Omental fat pad (tissue), 3 donors: ENCODE measurements at regions not wholly inside any gene's neighbourhood (a gene's known extent, or its start where the extent isn't known, plus 50 kb on each side); places are given as distances from the start of the nearest gene placed in this dataset.

Experiments used
- ATAC-seq: fragments of 150-250 bp; one replicate; pipeline ENCODE4 v1.9.1; 2016; ENCODE audit warnings: mild to moderate bottlenecking, moderate library complexity; ENCODE audit not compliant: low FRiP score
- DNase-seq: peaks from one replicate; pipeline ENCODE4 v3.0.0-alpha.2; 2019; ENCODE audit warnings: low spot score
- CTCF ChIP-seq, 3 donors: fragments of 450-650 bp; IDR thresholded peaks; one replicate each; pipeline ENCODE4 v1.5.1; 2016 to 2017; ENCODE audit warnings: antibody characterized with exemption in 3 of 3, mild to moderate bottlenecking in 3 of 3, moderate library complexity in 2 of 3

- no peak for TF ChIP-seq CTCF (IDR thresholded peaks at IDR 0.05)
- ATAC-seq (no peak), DNase-seq (no peak)
Measured at GRCh38 chr5:166329149-166329800, 1962.2 kb upstream of the WWC1 start.

DNA sequence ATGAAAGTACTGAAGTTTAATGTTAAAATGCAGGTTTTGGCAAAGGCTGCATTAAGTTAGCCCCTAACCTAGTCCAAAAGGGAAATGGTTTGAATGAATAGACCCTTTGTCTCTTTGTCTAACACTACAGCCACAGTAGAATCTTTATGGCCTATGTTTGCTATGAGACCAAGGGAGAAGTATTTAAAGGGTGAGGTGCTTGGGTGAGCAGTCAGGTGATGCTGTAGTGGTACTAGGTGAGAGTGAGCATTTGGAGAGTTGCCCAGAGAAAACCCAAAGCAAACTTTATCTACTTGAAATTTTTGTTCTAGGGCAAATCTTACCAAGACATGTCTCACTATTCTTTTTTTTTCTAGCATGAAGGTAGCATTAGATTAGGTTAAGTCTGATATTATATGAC lies 1961.4 kb upstream of the WWC1 start:
- DNase-seq (no peak), ATAC-seq (no peak)

GRCh38 chr5:166331521-166331920 lies 1959.9 kb upstream of the WWC1 start:
- DNase-seq: no peak
- no peak for ATAC-seq
- no peak for TF ChIP-seq CTCF (IDR thresholded peaks at IDR 0.05)

More for the DNA sequence above, 1961.4 kb upstream of the WWC1 start:
- no peak for TF ChIP-seq CTCF (IDR thresholded peaks at IDR 0.05)

DNA sequence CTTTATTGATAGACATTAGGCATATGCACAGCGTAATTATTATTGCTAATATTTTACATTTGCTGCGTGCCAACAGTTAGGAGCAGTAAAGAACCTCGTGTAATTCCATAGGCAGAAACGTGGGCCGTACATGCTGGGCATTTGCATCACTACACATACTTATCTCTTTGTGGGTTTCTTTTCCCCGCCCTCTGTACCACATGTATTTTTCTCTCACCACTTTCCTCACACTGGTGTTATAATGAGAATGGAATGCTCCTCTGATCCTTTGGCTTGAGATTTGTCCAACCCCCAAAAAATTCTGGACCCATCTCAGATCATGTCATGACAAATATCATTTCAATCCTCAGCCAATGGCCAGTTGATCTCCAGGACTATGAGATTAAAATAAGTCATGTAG lies 1952.6 kb upstream of the WWC1 start:
- DNase-seq: no peak
- no peak for ATAC-seq
- no peak for TF ChIP-seq CTCF (IDR thresholded peaks at IDR 0.05)

GRCh38 chr5:166340039-166340438 lies 1951.4 kb upstream of the WWC1 start:
- DNase-seq (no peak), ATAC-seq (no peak)
- TF ChIP-seq CTCF (IDR thresholded peaks at IDR 0.05): no peak

- TF ChIP-seq CTCF (IDR thresholded peaks at IDR 0.05): no peak
- ATAC-seq (peak; percentile 55), DNase-seq (no peak)
Measured at GRCh38 chr5:166341740-166342337, 1949.6 kb upstream of the WWC1 start.

GRCh38 chr5:166342402-166342801 lies 1949.0 kb upstream of the WWC1 start:
- ATAC-seq (peak; percentile 71), DNase-seq (no peak)
- TF ChIP-seq CTCF (IDR thresholded peaks at IDR 0.05): no peak
